Activated naive CD8-positive, alpha-beta T cell treated with anti-CD3 and anti-CD28 coated beads, Interleukin-2, amount 10 ng/mL, durations not matched to agents 7 days and 5 days (primary cell): ENCODE measurements at regions not wholly inside any gene's neighbourhood (a gene's known extent, or its start where the extent isn't known, plus 50 kb on each side); places are given as distances from the start of the nearest gene placed in this dataset.

Source experiments
- ATAC-seq: fragments of 150-1000 bp; cut with Tn5 transposase; one replicate; pipeline ENCODE4 v1.10.0; 2021; ENCODE audit warnings: low read depth, moderate library complexity
- POLR2A ChIA-PET: fragments of 350-600 bp; sonication (Branson Sonifier 250); formaldehyde crosslinking; loops from one replicate; lab custom pipeline; 2021; ENCODE audit warnings: antibody characterized with exemption; lab: Charles Lee
- DNase-seq: peaks from one replicate; pipeline ENCODE4 v3.0.0; 2021
- H3K27ac Mint-ChIP-seq: one replicate; pipeline ENCODE4 v1.8.0; 2022; ENCODE audit warnings: mild to moderate bottlenecking, mixed read lengths
- H3K27me3 Mint-ChIP-seq: one replicate; pipeline ENCODE4 v1.8.0; 2022; ENCODE audit warnings: mild to moderate bottlenecking, moderate library complexity, mixed read lengths
- H3K36me3 Mint-ChIP-seq: one replicate; pipeline ENCODE4 v1.8.0; 2021; ENCODE audit warnings: mild to moderate bottlenecking, mixed read lengths
- H3K4me1 Mint-ChIP-seq: one replicate; pipeline ENCODE4 v1.8.0; 2021; ENCODE audit warnings: mixed read lengths
- H3K4me3 Mint-ChIP-seq: one replicate; pipeline ENCODE4 v1.8.0; 2022; ENCODE audit warnings: mild to moderate bottlenecking, moderate library complexity, mixed read lengths
- H3K9me3 Mint-ChIP-seq: one replicate; pipeline ENCODE4 v1.8.0; 2021; ENCODE audit warnings: mixed read lengths

DNA sequence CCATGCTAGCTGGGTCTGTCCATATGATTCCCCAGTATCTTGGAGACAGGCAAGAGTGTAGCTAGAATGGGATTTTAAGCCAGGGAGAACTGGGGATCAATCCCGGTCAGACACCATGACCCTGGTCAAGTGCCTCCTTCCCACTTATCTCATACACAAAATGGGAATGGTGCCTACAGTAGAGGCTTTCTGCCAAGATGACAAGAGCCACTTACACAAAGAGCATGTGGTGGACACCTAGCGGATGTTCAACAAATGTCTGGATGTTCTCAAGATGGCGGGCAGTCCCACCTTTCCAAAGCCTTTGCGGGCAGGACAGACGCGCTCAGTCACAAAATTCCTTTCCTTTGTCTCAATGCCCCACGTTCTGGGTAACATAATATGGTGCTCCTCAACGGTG is 57.3 kb downstream of the MAF start:
- ATAC-seq (no peak), DNase-seq (no peak)
- H3K36me3 Mint-ChIP-seq: no peaks in the 10 kb centered on the region
- H3K4me1 Mint-ChIP-seq: no peaks in the 10 kb centered on the region
- peaks cover 2% of the 10 kb centered on the region for H3K9me3 Mint-ChIP-seq
- POLR2A ChIA-PET: no interaction called here
- H3K27ac Mint-ChIP-seq: no peak overlapping the region
- H3K4me3 Mint-ChIP-seq: no peak overlapping the region
- peaks cover 5% of the 10 kb centered on the region for H3K27me3 Mint-ChIP-seq

- Mint-ChIP-seq H3K9me3 (peaks cover 2% of the 10 kb centered on the region), H3K27ac (no peak overlapping the region), H3K36me3 (no peaks in the 10 kb centered on the region), H3K27me3 (peaks cover 5% of the 10 kb centered on the region), H3K4me3 (no peak overlapping the region), H3K4me1 (no peaks in the 10 kb centered on the region)
- POLR2A ChIA-PET: no interaction called here
- no peak for DNase-seq
- no peak for ATAC-seq
Observed at GRCh38 chr16:79542237-79542774, 58.2 kb downstream of the MAF start.

DNA sequence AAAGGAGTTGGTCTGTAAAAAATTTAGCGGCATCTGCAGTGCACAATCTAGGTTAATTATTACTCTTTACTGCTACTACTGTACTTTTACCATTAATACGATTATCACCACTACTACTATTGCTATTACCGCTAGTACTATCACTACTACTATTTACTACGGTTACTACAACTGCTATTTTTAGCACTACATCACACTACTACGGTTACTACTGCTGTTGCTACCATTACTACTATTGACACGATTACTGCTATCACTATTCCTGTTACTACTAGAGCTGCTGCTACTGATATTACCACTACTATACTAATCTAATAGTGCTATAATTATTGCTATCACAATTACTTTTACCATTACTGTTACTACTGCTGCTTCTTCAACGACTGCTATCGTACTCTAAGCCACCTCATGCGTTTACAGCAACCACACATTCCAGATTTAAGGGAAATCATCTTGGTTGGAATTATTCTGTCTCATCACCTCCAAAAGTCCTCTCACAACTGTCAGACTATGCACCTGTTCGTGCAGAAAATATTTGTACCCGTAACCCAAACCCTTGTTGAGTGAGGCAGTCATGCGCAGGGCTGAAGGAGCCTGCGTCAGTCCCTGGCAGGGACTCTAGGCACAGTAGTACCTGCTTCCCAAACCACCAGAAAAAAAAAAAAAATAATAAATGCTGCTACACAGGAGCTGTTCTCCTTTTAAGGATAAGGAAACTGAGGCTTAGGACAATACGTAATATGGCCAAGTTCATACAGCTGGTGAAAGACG is 59.5 kb downstream of the MAF start:
- no peak overlapping the region for H3K27ac Mint-ChIP-seq
- H3K27me3 Mint-ChIP-seq: peaks cover 5% of the 10 kb centered on the region
- peaks cover 2% of the 10 kb centered on the region for H3K9me3 Mint-ChIP-seq
- POLR2A ChIA-PET: no interaction called here
- ATAC-seq (no peak), DNase-seq (no peak)
- H3K4me3 Mint-ChIP-seq: no peak overlapping the region
- H3K36me3 Mint-ChIP-seq: no peaks in the 10 kb centered on the region
- no peaks in the 10 kb centered on the region for H3K4me1 Mint-ChIP-seq

GRCh38 chr16:79537584-79537983 is 63.0 kb downstream of the MAF start:
- no peaks in the 10 kb centered on the region for H3K4me1 Mint-ChIP-seq
- POLR2A ChIA-PET: no interaction called here
- ATAC-seq (no peak), DNase-seq (no peak)
- no peaks in the 10 kb centered on the region for H3K36me3 Mint-ChIP-seq
- no peaks in the 10 kb centered on the region for H3K9me3 Mint-ChIP-seq
- H3K27ac Mint-ChIP-seq: no peak overlapping the region
- peaks cover 5% of the 10 kb centered on the region for H3K27me3 Mint-ChIP-seq
- H3K4me3 Mint-ChIP-seq: no peak overlapping the region

GRCh38 chr16:79536958-79537357 is 63.6 kb downstream of the MAF start:
- ATAC-seq: no peak
- H3K4me3 Mint-ChIP-seq: no peak overlapping the region
- no peak for DNase-seq
- H3K9me3 Mint-ChIP-seq: no peaks in the 10 kb centered on the region
- peaks cover 5% of the 10 kb centered on the region for H3K27me3 Mint-ChIP-seq
- H3K27ac Mint-ChIP-seq: no peak overlapping the region
- H3K36me3 Mint-ChIP-seq: no peaks in the 10 kb centered on the region
- POLR2A ChIA-PET: no interaction called here
- H3K4me1 Mint-ChIP-seq: no peaks in the 10 kb centered on the region

DNA sequence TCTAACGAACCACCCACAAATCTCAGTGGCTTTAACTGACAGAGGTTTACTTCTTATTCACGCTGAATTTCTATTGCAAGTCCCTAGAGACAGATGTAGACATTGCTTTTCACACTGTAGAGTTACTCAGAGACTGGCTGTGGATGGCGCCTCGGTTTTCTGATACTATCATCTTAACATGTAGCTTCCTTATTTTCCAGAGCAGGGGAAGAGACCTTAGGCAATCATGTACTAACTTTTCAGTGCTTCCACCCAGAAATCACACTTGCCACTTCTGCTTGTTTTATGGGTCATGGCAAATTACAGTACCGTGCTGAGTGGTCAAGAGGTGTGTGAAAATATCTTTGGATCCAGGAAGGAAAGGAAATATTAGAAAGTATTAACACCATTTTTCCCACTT is 65.4 kb downstream of the MAF start:
- Mint-ChIP-seq H3K36me3 (no peaks in the 10 kb centered on the region), H3K27me3 (peaks cover 3% of the 10 kb centered on the region)

DNA sequence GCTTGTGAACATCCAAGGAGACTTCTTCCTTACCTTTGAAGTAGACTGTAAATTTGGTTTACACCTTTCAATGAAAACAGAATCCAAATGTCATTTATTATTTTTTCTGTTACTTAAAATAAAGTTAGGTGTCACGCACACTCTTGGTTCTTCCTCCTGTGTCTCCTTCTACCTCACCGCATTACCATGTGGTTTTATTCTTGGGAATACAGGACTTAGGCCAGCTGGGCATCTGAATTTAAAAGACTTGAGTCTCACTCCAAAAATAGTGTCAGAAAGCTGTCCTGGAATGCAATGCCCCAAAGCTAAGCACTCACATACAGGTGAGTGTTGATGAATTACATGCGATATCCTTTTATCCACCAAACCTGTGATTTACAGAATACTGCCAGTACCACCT is 66.4 kb downstream of the MAF start:
- H3K4me3 Mint-ChIP-seq: no peak overlapping the region
- peaks cover 3% of the 10 kb centered on the region for H3K27me3 Mint-ChIP-seq
- H3K9me3 Mint-ChIP-seq: no peaks in the 10 kb centered on the region
- ATAC-seq (no peak), DNase-seq (no peak)
- no peaks in the 10 kb centered on the region for H3K36me3 Mint-ChIP-seq
- POLR2A ChIA-PET: no interaction called here
- no peaks in the 10 kb centered on the region for H3K4me1 Mint-ChIP-seq
- H3K27ac Mint-ChIP-seq: no peak overlapping the region

More for the DNA sequence above, 65.4 kb downstream of the MAF start:
- POLR2A ChIA-PET: no interaction called here
- Mint-ChIP-seq H3K9me3 (no peaks in the 10 kb centered on the region), H3K4me3 (no peak overlapping the region), H3K27ac (no peak overlapping the region), H3K4me1 (no peaks in the 10 kb centered on the region)
- DNase-seq (no peak), ATAC-seq (no peak)

DNA sequence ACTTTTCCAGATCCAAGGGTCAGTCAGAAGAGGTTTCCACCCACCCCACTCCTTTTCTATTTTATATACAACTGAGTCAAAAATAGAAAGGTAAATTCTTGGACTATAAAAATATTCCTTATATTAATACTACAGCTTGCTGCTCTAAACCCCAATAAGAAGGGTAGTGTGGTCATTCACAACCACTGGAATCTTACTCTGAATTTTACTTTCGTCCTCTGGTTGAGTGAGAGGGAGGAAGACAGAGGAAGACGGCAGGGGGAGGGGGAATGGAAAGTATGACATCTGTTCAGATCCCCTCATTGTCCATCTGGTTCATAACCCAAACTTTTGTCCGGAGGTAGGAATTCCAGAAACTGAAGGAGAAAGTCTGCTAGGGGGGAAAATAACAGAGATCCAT is 67.2 kb downstream of the MAF start:
- Mint-ChIP-seq H3K27me3 (no peaks in the 10 kb centered on the region), H3K4me3 (no peak overlapping the region), H3K27ac (no peak overlapping the region), H3K9me3 (no peaks in the 10 kb centered on the region), H3K4me1 (no peaks in the 10 kb centered on the region), H3K36me3 (no peaks in the 10 kb centered on the region)
- POLR2A ChIA-PET: no interaction called here
- DNase-seq (no peak), ATAC-seq (no peak)

- no peak for DNase-seq
- H3K9me3 Mint-ChIP-seq: no peaks in the 10 kb centered on the region
- H3K27me3 Mint-ChIP-seq: no peaks in the 10 kb centered on the region
- no peak overlapping the region for H3K27ac Mint-ChIP-seq
- H3K4me3 Mint-ChIP-seq: no peak overlapping the region
- POLR2A ChIA-PET: no interaction called here
- H3K4me1 Mint-ChIP-seq: no peaks in the 10 kb centered on the region
- ATAC-seq: no peak
- no peaks in the 10 kb centered on the region for H3K36me3 Mint-ChIP-seq
Observed at GRCh38 chr16:79532785-79533184, 67.8 kb downstream of the MAF start.

GRCh38 chr16:79532273-79532672 is 68.3 kb downstream of the MAF start:
- POLR2A ChIA-PET: no interaction called here
- Mint-ChIP-seq H3K9me3 (no peaks in the 10 kb centered on the region), H3K27ac (no peak overlapping the region), H3K36me3 (no peaks in the 10 kb centered on the region), H3K4me1 (no peaks in the 10 kb centered on the region), H3K27me3 (no peaks in the 10 kb centered on the region), H3K4me3 (no peak overlapping the region)
- no peak for ATAC-seq
- no peak for DNase-seq

GRCh38 chr16:79528338-79528737 is 72.2 kb downstream of the MAF start:
- DNase-seq: no peak
- POLR2A ChIA-PET: no interaction called here
- H3K27ac Mint-ChIP-seq: no peak overlapping the region
- H3K36me3 Mint-ChIP-seq: no peaks in the 10 kb centered on the region
- no peaks in the 10 kb centered on the region for H3K4me1 Mint-ChIP-seq
- H3K9me3 Mint-ChIP-seq: no peaks in the 10 kb centered on the region
- no peak overlapping the region for H3K4me3 Mint-ChIP-seq
- peaks cover 1% of the 10 kb centered on the region for H3K27me3 Mint-ChIP-seq
- no peak for ATAC-seq

DNA sequence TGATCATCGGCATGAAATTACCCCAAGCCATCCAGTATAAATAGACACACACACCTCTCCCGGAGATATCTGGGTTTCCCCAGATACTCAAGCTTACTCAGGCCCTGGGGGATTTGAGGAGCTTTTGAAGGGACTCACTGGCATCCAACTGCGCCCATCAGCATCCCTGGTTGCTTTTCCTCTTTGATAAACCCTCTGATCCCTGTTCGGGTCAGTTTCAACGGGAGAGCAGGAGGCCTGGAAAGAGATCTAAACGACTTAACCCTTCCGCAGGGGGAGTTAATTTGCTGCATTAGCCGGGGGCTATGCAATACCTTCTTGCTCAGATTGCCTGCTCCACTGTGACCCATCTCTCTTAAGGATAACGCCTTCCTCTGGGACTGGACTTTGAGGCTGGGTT is 76.6 kb downstream of the MAF start:
- Mint-ChIP-seq H3K9me3 (peaks cover 1% of the 10 kb centered on the region), H3K4me3 (no peak overlapping the region), H3K27me3 (peaks cover 18% of the 10 kb centered on the region), H3K27ac (no peak overlapping the region), H3K36me3 (no peaks in the 10 kb centered on the region), H3K4me1 (peaks cover 5% of the 10 kb centered on the region)
- ATAC-seq (no peak), DNase-seq (no peak)
- POLR2A ChIA-PET: no interaction called here

- Mint-ChIP-seq H3K9me3 (peaks cover 1% of the 10 kb centered on the region), H3K4me3 (no peak overlapping the region), H3K4me1 (peaks cover 5% of the 10 kb centered on the region), H3K36me3 (no peaks in the 10 kb centered on the region), H3K27me3 (peaks cover 17% of the 10 kb centered on the region), H3K27ac (no peak overlapping the region)
- no peak for ATAC-seq
- DNase-seq: no peak
- POLR2A ChIA-PET: no interaction called here
Observed at GRCh38 chr16:79519448-79519847, 81.1 kb downstream of the MAF start.

GRCh38 chr16:79517156-79517555 is 83.4 kb downstream of the MAF start:
- POLR2A ChIA-PET: no interaction called here
- Mint-ChIP-seq H3K27ac (no peak overlapping the region), H3K36me3 (no peaks in the 10 kb centered on the region), H3K4me1 (peaks cover 5% of the 10 kb centered on the region), H3K4me3 (no peak overlapping the region), H3K9me3 (peaks cover 1% of the 10 kb centered on the region), H3K27me3 (peaks cover 15% of the 10 kb centered on the region)
- no peak for ATAC-seq
- DNase-seq: no peak
